NCI-H2196 (cell line): ENCODE measurements at regions not wholly inside any gene's neighbourhood (a gene's known extent, or its start where the extent isn't known, plus 50 kb on each side); places are given as distances from the start of the nearest gene placed in this dataset.

Experiments
- DNase-seq: peaks from one replicate; lab custom pipeline; 2025; ENCODE audit not compliant: unreplicated experiment; lab: John Stamatoyannopoulos, UW

GRCh38 chr2:183995632-183996031 lies 602.7 kb upstream of the ZNF804A start:
- peak; percentile 31 for DNase-seq

- DNase-seq = peak; percentile 69
Observed at GRCh38 chr2:183996825-183997793, 601.2 kb upstream of the ZNF804A start.

GRCh38 chr2:183998041-183998796 lies 600.1 kb upstream of the ZNF804A start:
- no peak for DNase-seq

GRCh38 chr2:183998797-183999190 lies 599.5 kb upstream of the ZNF804A start:
- no peak for DNase-seq

GRCh38 chr2:184004289-184004947 lies 593.9 kb upstream of the ZNF804A start:
- DNase-seq = no peak

- DNase-seq = no peak
Observed at GRCh38 chr2:184004948-184005672, 593.2 kb upstream of the ZNF804A start.

- peak; percentile 30 for DNase-seq
Observed at GRCh38 chr2:184006998-184007397, 591.3 kb upstream of the ZNF804A start.

- DNase-seq = no peak
Observed at GRCh38 chr2:184026961-184027360, 571.4 kb upstream of the ZNF804A start.

GRCh38 chr2:184030245-184030644 lies 568.1 kb upstream of the ZNF804A start:
- DNase-seq = no peak

GRCh38 chr2:184030989-184031388 lies 567.3 kb upstream of the ZNF804A start:
- DNase-seq = no peak

- no peak for DNase-seq
Observed at GRCh38 chr2:184031402-184032147, 566.8 kb upstream of the ZNF804A start.

GRCh38 chr2:184032983-184033382 lies 565.3 kb upstream of the ZNF804A start:
- DNase-seq = no peak

- DNase-seq = no peak
Observed at GRCh38 chr2:184037273-184037672, 561.1 kb upstream of the ZNF804A start.

GRCh38 chr2:184039493-184039892 lies 558.8 kb upstream of the ZNF804A start:
- DNase-seq = no peak

- DNase-seq = no peak
Observed at GRCh38 chr2:184040230-184040629, 558.1 kb upstream of the ZNF804A start.

- DNase-seq = no peak
Observed at GRCh38 chr2:184041077-184041476, 557.3 kb upstream of the ZNF804A start.

GRCh38 chr2:184041777-184042176 lies 556.6 kb upstream of the ZNF804A start:
- no peak for DNase-seq

GRCh38 chr2:184047536-184047935 lies 550.8 kb upstream of the ZNF804A start:
- DNase-seq = no peak

- DNase-seq = no peak
Observed at GRCh38 chr2:184049566-184049965, 548.8 kb upstream of the ZNF804A start.

- peak; percentile 75 for DNase-seq
Observed at GRCh38 chr2:184053326-184053725, 545.0 kb upstream of the ZNF804A start.
